Neural cell (in vitro differentiated cells): ENCODE measurements at regions not wholly inside any gene's neighbourhood (a gene's known extent, or its start where the extent isn't known, plus 50 kb on each side); places are given as distances from the start of the nearest gene placed in this dataset.

Source experiments
- H2AFZ ChIP-seq: fragments of 200-600, 300-800 bp; sonication (generic), shearing (Covaris generic); 2 replicates; pipeline ENCODE4 v1.6.0; 2014; ENCODE audit warnings: low read depth, mild to moderate bottlenecking, antibody characterized with exemption, low read length, moderate library complexity
- H3F3A ChIP-seq: fragments of 200-600 bp; shearing (Covaris generic); 2 replicates; pipeline ENCODE4 v1.6.1; 2016; ENCODE audit warnings: mild to moderate bottlenecking, moderate library complexity, mixed read lengths, antibody characterized with exemption, low read length; ENCODE audit not compliant: insufficient read depth, poor library complexity, severe bottlenecking
- H3K27ac ChIP-seq: fragments of 200-600, 300-800 bp; sonication (generic), shearing (Covaris generic); 2 replicates; pipeline ENCODE4 v1.5.1; 2014; ENCODE audit warnings: mild to moderate bottlenecking, low read length, moderate library complexity
- H3K27me3 ChIP-seq: fragments of 300-800, 200-600 bp; sonication (generic), shearing (Covaris generic); 2 replicates; pipeline ENCODE4 v1.6.0; 2014; ENCODE audit warnings: mild to moderate bottlenecking, low read depth, low read length, moderate library complexity; ENCODE audit not compliant: insufficient read depth
- H3K36me3 ChIP-seq: fragments of 300-800, 200-600 bp; sonication (generic), shearing (Covaris generic); 2 replicates; pipeline ENCODE4 v1.5.1; 2014; ENCODE audit warnings: mild to moderate bottlenecking, antibody characterized with exemption, low read length, moderate library complexity; ENCODE audit not compliant: insufficient read depth
- H3K4me2 ChIP-seq: fragments of 300-800, 200-600 bp; sonication (generic), shearing (Covaris generic); 2 replicates; pipeline ENCODE4 v1.6.0; 2014; ENCODE audit warnings: mild to moderate bottlenecking, low read length
- H3K4me3 ChIP-seq: fragments of 300-800, 200-600 bp; sonication (generic), shearing (Covaris generic); 2 replicates; pipeline ENCODE4 v1.5.1; 2014; ENCODE audit warnings: mild to moderate bottlenecking, low read length, moderate library complexity
- H3K79me2 ChIP-seq: fragments of 200-600 bp; shearing (Covaris generic); replicated peaks from 2 replicates; pipeline ENCODE4 v1.6.0; 2014; ENCODE audit warnings: mild to moderate bottlenecking, low read length, moderate library complexity; ENCODE audit not compliant: insufficient read depth
- H3K9ac ChIP-seq: fragments of 300-800, 200-600 bp; sonication (generic), shearing (Covaris generic); 2 replicates; pipeline ENCODE4 v1.6.1; 2016; ENCODE audit warnings: mild to moderate bottlenecking, low read length, mixed read lengths
- H3K9me2 ChIP-seq: fragments of 200-600 bp; shearing (Covaris generic); 2 replicates; pipeline ENCODE4 v1.6.1; 2016; ENCODE audit warnings: mild to moderate bottlenecking, low read length, mixed read lengths; ENCODE audit not compliant: insufficient read depth
- H3K9me3 ChIP-seq: fragments of 200-600, 300-800 bp; sonication (generic), shearing (Covaris generic); 2 replicates; pipeline ENCODE4 v1.6.1; 2016; ENCODE audit warnings: mild to moderate bottlenecking, mixed run types, low read length, moderate library complexity, mixed read lengths
- H4K20me1 ChIP-seq: fragments of 200-600 bp; shearing (Covaris generic); 2 replicates; pipeline ENCODE4 v1.6.1; 2016; ENCODE audit warnings: mild to moderate bottlenecking, mixed run types; ENCODE audit not compliant: insufficient read depth
- CTCF ChIP-seq: fragments of 450-650 bp; IDR thresholded peaks from 2 replicates; pipeline ENCODE4 v1.5.1; 2014; ENCODE audit warnings: antibody characterized with exemption, mild to moderate bottlenecking, moderate library complexity; ENCODE audit not compliant: poor library complexity, severe bottlenecking
- EP300 ChIP-seq: fragments of 450-650 bp; conservative IDR thresholded peaks from 2 replicates; pipeline ENCODE4 v1.6.1; 2014; ENCODE audit warnings: antibody characterized with exemption, mild to moderate bottlenecking, moderate library complexity; ENCODE audit not compliant: poor library complexity, severe bottlenecking
- EZH2 ChIP-seq: fragments of 200-600, 300-800 bp; shearing (Covaris generic), sonication (generic); IDR thresholded peaks from 2 replicates; pipeline ENCODE4 v1.6.1; 2014; ENCODE audit warnings: antibody characterized with exemption, low read length, borderline replicate concordance, mild to moderate bottlenecking; ENCODE audit not compliant: insufficient read depth, poor library complexity, severe bottlenecking
- MXI1 ChIP-seq: fragments of 450-650 bp; conservative IDR thresholded peaks from 2 replicates; pipeline ENCODE4 v1.6.1; 2014; ENCODE audit warnings: antibody characterized with exemption, mild to moderate bottlenecking; ENCODE audit not compliant: poor library complexity, severe bottlenecking
- POLR2AphosphoS5 ChIP-seq: IDR thresholded peaks from 2 replicates; pipeline ENCODE4 v1.6.1; 2012
- RAD21 ChIP-seq: fragments of 450-650 bp; conservative IDR thresholded peaks from 2 replicates; pipeline ENCODE4 v1.6.1; 2014; ENCODE audit warnings: antibody characterized with exemption, mild to moderate bottlenecking, moderate library complexity
- SMC3 ChIP-seq: fragments of 450-650 bp; conservative IDR thresholded peaks from 2 replicates; pipeline ENCODE4 v1.6.1; 2014; ENCODE audit warnings: antibody characterized with exemption, mild to moderate bottlenecking, moderate library complexity; ENCODE audit not compliant: poor library complexity
- TAF1 ChIP-seq: IDR thresholded peaks from 2 replicates; pipeline ENCODE4 v1.6.1; 2012; ENCODE audit warnings: low read depth
- TF ChIP-seq, protein P1 (sequence below): IDR thresholded peaks from 2 replicates; pipeline ENCODE4 v1.6.1; 2012; ENCODE audit warnings: borderline replicate concordance

- no peaks in the 10 kb centered on the region for H3F3A ChIP-seq
- no peaks in the 10 kb centered on the region for H3K79me2 ChIP-seq
- no peaks in the 10 kb centered on the region for H4K20me1 ChIP-seq
- H2AFZ ChIP-seq: no peak overlapping the region
- H3K36me3 ChIP-seq: no peaks in the 10 kb centered on the region
- H3K9me2 ChIP-seq: no peaks in the 10 kb centered on the region
- no peak overlapping the region for H3K27ac ChIP-seq
- H3K4me3 ChIP-seq: no peak overlapping the region
- H3K27me3 ChIP-seq: no peaks in the 10 kb centered on the region
- TF ChIP-seq, protein P1, sequence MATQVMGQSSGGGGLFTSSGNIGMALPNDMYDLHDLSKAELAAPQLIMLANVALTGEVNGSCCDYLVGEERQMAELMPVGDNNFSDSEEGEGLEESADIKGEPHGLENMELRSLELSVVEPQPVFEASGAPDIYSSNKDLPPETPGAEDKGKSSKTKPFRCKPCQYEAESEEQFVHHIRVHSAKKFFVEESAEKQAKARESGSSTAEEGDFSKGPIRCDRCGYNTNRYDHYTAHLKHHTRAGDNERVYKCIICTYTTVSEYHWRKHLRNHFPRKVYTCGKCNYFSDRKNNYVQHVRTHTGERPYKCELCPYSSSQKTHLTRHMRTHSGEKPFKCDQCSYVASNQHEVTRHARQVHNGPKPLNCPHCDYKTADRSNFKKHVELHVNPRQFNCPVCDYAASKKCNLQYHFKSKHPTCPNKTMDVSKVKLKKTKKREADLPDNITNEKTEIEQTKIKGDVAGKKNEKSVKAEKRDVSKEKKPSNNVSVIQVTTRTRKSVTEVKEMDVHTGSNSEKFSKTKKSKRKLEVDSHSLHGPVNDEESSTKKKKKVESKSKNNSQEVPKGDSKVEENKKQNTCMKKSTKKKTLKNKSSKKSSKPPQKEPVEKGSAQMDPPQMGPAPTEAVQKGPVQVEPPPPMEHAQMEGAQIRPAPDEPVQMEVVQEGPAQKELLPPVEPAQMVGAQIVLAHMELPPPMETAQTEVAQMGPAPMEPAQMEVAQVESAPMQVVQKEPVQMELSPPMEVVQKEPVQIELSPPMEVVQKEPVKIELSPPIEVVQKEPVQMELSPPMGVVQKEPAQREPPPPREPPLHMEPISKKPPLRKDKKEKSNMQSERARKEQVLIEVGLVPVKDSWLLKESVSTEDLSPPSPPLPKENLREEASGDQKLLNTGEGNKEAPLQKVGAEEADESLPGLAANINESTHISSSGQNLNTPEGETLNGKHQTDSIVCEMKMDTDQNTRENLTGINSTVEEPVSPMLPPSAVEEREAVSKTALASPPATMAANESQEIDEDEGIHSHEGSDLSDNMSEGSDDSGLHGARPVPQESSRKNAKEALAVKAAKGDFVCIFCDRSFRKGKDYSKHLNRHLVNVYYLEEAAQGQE: no peak
- no peak for TF ChIP-seq POLR2AphosphoS5
- no peak for TF ChIP-seq CTCF
- no peak for TF ChIP-seq EP300
- no peak for TF ChIP-seq SMC3
- no peak for TF ChIP-seq EZH2
- TF ChIP-seq TAF1: no peak
- TF ChIP-seq RAD21: no peak
- TF ChIP-seq MXI1: no peak
- H3K9ac ChIP-seq: no peak overlapping the region
- H3K9me3 ChIP-seq: no peaks in the 10 kb centered on the region
- no peak overlapping the region for H3K4me2 ChIP-seq
Measured at GRCh38 chr19:28422046-28422445, 790.9 kb downstream of the UQCRFS1 start.

DNA sequence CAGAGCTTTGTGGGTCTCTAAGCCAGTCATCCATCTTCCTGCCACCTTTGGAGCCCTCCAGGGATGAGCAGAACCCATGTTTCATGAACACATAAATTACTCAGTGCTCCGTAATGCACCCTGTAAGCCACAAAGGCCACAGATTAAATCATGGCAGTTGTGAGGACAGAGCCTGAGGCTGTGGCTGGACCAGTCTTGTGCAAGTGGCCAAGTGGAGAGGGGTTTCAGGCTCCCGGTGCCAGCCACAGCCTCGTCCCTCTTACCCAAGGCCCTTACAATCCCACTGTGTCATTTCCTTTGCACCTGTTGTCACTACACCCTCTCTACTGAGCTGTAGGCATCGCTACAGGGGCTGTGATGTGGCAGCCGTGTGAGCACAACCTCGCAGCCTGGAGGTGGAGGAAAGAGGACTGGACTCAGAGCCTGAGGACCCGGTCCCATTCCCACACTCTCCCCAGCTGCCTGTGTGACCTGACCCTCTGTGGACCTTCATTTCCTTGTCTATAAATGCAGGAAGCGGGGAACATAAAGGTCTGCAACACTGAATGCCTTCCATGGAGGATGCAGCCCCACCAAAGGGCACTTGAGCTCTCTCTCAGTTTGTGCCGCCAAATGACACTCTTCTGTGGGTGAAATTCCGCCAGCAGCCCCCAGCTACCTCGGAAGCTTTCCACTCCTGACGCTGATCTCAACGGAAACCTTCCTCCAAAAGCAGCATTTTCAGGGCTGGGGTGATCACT is 792.0 kb downstream of the UQCRFS1 start:
- no peak overlapping the region for H3K4me2 ChIP-seq
- TF ChIP-seq POLR2AphosphoS5 (no peak), SMC3 (no peak), TAF1 (no peak), EP300 (no peak), CTCF (no peak), EZH2 (no peak), MXI1 (no peak), RAD21 (no peak)
- TF ChIP-seq, protein P1: no peak

More for the DNA sequence above, 792.0 kb downstream of the UQCRFS1 start:
- H3K27ac ChIP-seq: no peak overlapping the region
- H3K9ac ChIP-seq: no peak overlapping the region
- H2AFZ ChIP-seq: no peak overlapping the region
- no peaks in the 10 kb centered on the region for H3K27me3 ChIP-seq
- no peaks in the 10 kb centered on the region for H4K20me1 ChIP-seq
- H3K9me3 ChIP-seq: no peaks in the 10 kb centered on the region
- H3K4me3 ChIP-seq: no peak overlapping the region
- H3K9me2 ChIP-seq: no peaks in the 10 kb centered on the region
- no peaks in the 10 kb centered on the region for H3F3A ChIP-seq
- H3K79me2 ChIP-seq: no peaks in the 10 kb centered on the region
- no peaks in the 10 kb centered on the region for H3K36me3 ChIP-seq
